MCF 10A (cell line): ENCODE measurements at regions not wholly inside any gene's neighbourhood (a gene's known extent, or its start where the extent isn't known, plus 50 kb on each side); places are given as distances from the start of the nearest gene placed in this dataset.

Source experiments
- BruUV-seq: library from RNA; stranded (reverse); fragments of 400-500 nt; replicated peaks from 2 replicates; lab custom pipeline; 2021; lab: Mats Ljungman, UMichigan
- CTCF ChIA-PET: fragments of 300-600 bp; sonication (Branson Sonifier 250); formaldehyde crosslinking; extraction: SDS; loops from one replicate; lab custom pipeline; 2021; ENCODE audit warnings: antibody characterized with exemption, inconsistent platforms; lab: Yijun Ruan, JAX
- POLR2A ChIA-PET: fragments of 300-600, 350-650 bp; sonication (Branson Sonifier 250); formaldehyde crosslinking; extraction: SDS; loops from one replicate; lab custom pipeline; 2020; ENCODE audit warnings: antibody characterized with exemption, inconsistent platforms; lab: Yijun Ruan, JAX
- DNase-seq: peaks from one replicate; pipeline ENCODE4 v3.0.0-alpha.2; 2018; ENCODE audit not compliant: unreplicated experiment
- H3K27ac Mint-ChIP-seq: one replicate; pipeline ENCODE4 v1.8.0; 2022; ENCODE audit warnings: mild to moderate bottlenecking, low read depth, mixed read lengths; ENCODE audit not compliant: unreplicated experiment
- H3K27me3 Mint-ChIP-seq: one replicate; pipeline ENCODE4 v1.8.0; 2022; ENCODE audit warnings: mixed read lengths; ENCODE audit not compliant: insufficient read depth, unreplicated experiment
- H3K36me3 Mint-ChIP-seq: one replicate; pipeline ENCODE4 v1.8.0; 2022; ENCODE audit warnings: mild to moderate bottlenecking, moderate library complexity, mixed read lengths; ENCODE audit not compliant: insufficient read depth, unreplicated experiment
- H3K4me1 Mint-ChIP-seq: one replicate; pipeline ENCODE4 v1.8.0; 2022; ENCODE audit warnings: mixed read lengths; ENCODE audit not compliant: insufficient read depth, unreplicated experiment
- H3K4me3 Mint-ChIP-seq: one replicate; pipeline ENCODE4 v1.8.0; 2022; ENCODE audit warnings: mild to moderate bottlenecking, moderate library complexity, mixed read lengths; ENCODE audit not compliant: unreplicated experiment
- H3K9me3 Mint-ChIP-seq: one replicate; pipeline ENCODE4 v1.8.0; 2022; ENCODE audit warnings: mixed read lengths; ENCODE audit not compliant: unreplicated experiment
- intact Hi-C: fragments of 100-400 bp; cut with micrococcal nuclease; formaldehyde crosslinking; loops from 2 replicates; pipeline ENCODE4 v1.14.1; 2022
- TF ChIP-seq, protein P1 (sequence below): fragments of 200-600 bp; IDR thresholded peaks from one replicate; pipeline ENCODE4 v1.8.0; 2022; ENCODE audit warnings: antibody characterized with exemption, mild to moderate bottlenecking; ENCODE audit not compliant: unreplicated experiment

DNA sequence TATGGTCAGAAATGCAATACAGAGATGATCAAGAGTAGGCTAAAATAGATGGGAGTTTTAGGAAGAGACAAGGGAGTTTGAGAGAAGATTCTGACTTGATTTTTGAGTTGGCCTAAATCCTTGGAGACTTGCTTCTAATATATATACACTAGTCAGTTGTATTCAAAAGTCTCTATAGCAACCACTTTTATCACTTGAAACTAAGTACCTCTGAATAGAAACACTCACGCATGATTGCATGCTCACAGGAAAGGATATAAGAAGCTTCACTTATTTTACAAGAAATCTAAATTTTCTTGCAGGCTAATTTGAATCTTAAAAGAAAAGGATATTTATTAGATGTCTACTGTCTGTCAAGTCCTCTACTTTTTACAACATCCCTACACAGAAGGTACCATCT is 316.8 kb downstream of the SNAPC1 start:
- TF ChIP-seq, protein P1, sequence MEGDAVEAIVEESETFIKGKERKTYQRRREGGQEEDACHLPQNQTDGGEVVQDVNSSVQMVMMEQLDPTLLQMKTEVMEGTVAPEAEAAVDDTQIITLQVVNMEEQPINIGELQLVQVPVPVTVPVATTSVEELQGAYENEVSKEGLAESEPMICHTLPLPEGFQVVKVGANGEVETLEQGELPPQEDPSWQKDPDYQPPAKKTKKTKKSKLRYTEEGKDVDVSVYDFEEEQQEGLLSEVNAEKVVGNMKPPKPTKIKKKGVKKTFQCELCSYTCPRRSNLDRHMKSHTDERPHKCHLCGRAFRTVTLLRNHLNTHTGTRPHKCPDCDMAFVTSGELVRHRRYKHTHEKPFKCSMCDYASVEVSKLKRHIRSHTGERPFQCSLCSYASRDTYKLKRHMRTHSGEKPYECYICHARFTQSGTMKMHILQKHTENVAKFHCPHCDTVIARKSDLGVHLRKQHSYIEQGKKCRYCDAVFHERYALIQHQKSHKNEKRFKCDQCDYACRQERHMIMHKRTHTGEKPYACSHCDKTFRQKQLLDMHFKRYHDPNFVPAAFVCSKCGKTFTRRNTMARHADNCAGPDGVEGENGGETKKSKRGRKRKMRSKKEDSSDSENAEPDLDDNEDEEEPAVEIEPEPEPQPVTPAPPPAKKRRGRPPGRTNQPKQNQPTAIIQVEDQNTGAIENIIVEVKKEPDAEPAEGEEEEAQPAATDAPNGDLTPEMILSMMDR: no peak
- no peaks in the 10 kb centered on the region for H3K36me3 Mint-ChIP-seq
- H3K4me1 Mint-ChIP-seq: no peaks in the 10 kb centered on the region
- ChIA-PET POLR2A (no interaction called here), CTCF (no interaction called here)
- DNase-seq: no peak
- no peak overlapping the region for H3K27ac Mint-ChIP-seq
- H3K27me3 Mint-ChIP-seq: no peaks in the 10 kb centered on the region
- intact Hi-C loops: no loop called here
- H3K9me3 Mint-ChIP-seq: no peaks in the 10 kb centered on the region
- BruUV-seq: no TSS peak
- H3K4me3 Mint-ChIP-seq: no peak overlapping the region

DNA sequence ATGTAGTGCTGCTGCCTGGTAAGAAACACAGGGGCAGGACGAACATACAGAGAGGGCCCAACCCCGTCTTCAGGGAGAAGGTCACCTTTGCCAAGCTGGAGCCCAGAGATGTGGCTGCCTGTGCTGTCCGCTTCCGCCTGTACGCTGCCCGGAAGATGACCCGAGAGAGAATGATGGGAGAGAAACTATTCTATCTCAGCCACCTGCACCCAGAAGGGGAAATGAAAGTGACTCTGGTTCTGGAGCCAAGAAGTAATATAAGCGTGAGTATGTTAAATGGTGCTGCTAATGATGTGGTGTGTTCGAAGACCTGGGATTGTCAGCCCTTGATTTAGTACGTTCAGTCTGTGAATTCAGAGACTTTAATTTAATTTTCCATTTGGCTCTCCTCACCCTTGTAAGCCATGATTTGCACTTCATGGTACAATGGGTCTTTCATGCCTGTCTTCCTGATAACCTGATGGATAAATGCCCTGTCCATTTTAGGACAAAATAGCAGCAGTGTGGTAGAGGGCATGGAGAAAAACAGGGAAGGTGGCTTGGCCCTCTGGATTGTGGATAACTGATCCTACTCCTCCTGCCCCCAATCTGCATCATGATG is 318.9 kb downstream of the SNAPC1 start:
- ChIA-PET CTCF (no interaction called here), POLR2A (no interaction called here)
- TF ChIP-seq, protein P1: no peak
- Mint-ChIP-seq H3K4me3 (no peak overlapping the region), H3K27ac (no peak overlapping the region), H3K36me3 (no peaks in the 10 kb centered on the region), H3K9me3 (peaks cover 8% of the 10 kb centered on the region), H3K27me3 (no peaks in the 10 kb centered on the region), H3K4me1 (no peaks in the 10 kb centered on the region)
- intact Hi-C loops: no loop called here
- BruUV-seq: no TSS peak
- DNase-seq: no peak

DNA sequence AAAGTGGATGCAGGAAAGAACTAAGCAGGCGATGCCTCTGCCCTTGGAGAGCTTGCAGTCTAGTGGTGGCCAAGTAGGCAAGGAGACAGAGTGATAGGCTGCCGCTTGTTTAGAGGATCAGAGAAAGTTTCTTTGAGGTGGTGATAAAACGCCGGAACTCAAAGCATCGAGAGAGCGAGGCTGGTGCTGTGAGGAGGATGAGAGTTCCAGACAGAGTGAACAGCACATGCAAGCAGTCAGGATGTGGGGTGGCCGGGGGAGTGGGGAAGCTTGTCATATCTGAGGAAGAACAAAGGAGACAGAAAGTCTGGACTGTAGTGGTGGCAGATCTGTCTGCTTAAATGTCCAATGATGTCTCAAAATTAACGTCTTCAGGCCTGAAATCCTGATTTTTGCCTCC is 319.7 kb downstream of the SNAPC1 start:
- BruUV-seq: no TSS peak
- Mint-ChIP-seq H3K36me3 (no peaks in the 10 kb centered on the region), H3K9me3 (peaks cover 12% of the 10 kb centered on the region), H3K4me1 (no peaks in the 10 kb centered on the region), H3K27ac (no peak overlapping the region), H3K27me3 (no peaks in the 10 kb centered on the region), H3K4me3 (no peak overlapping the region)
- intact Hi-C loops: no loop called here
- TF ChIP-seq, protein P1: no peak
- POLR2A ChIA-PET: no interaction called here
- no peak for DNase-seq
- CTCF ChIA-PET: interaction anchor here (0.6 kb wide), 1 partner anchor 22 kb away, joined by 3 read pairs; no protein-coding TSS in a partner anchor

DNA sequence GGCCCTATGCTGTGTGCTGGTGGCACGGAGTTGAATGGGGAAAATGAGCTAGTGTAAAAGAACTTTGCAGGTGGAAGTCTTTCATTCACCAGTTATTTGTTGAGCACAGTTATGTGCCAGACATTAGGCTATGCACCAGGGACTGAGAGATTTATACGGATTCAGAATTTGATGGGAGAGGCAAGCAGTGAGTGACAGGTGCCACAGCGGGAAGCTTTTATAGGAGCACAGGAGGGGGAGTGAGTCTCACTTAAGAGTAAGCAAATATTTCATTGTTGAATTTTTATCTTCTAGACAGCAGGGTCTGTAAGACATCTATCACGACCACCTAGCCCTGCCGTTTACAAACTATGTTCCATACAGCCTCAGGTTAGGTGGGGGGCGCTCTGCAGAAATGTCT is 320.6 kb downstream of the SNAPC1 start:
- Mint-ChIP-seq H3K4me3 (no peak overlapping the region), H3K27ac (no peak overlapping the region), H3K9me3 (peaks cover 16% of the 10 kb centered on the region), H3K36me3 (no peaks in the 10 kb centered on the region), H3K4me1 (no peaks in the 10 kb centered on the region), H3K27me3 (no peaks in the 10 kb centered on the region)
- POLR2A ChIA-PET: no interaction called here
- CTCF ChIA-PET: interaction anchor here (0.6 to 0.8 kb wide), 3 partner anchors 11 to 845 kb away, joined by 3 to 4 read pairs (median 3); no protein-coding TSS in a partner anchor
- TF ChIP-seq, protein P1: no peak
- intact Hi-C loops: no loop called here
- DNase-seq: no peak
- BruUV-seq: no TSS peak
